GM12892 (cell line): ENCODE measurements at regions not wholly inside any gene's neighbourhood (a gene's known extent, or its start where the extent isn't known, plus 50 kb on each side); places are given as distances from the start of the nearest gene placed in this dataset.

Experiments
- POLR2A ChIP-seq: IDR thresholded peaks from 2 replicates; pipeline ENCODE4 v1.6.1; 2011; ENCODE audit warnings: low read depth, low read length, control low read depth
- POLR2AphosphoS5 ChIP-seq: IDR thresholded peaks from 2 replicates; pipeline ENCODE4 v1.6.1; 2011; ENCODE audit warnings: low read depth, low read length, control low read depth
- TAF1 ChIP-seq: IDR thresholded peaks from 2 replicates; pipeline ENCODE4 v1.6.1; 2011; ENCODE audit warnings: low read depth, mild to moderate bottlenecking, control low read depth, low read length, borderline replicate concordance

DNA sequence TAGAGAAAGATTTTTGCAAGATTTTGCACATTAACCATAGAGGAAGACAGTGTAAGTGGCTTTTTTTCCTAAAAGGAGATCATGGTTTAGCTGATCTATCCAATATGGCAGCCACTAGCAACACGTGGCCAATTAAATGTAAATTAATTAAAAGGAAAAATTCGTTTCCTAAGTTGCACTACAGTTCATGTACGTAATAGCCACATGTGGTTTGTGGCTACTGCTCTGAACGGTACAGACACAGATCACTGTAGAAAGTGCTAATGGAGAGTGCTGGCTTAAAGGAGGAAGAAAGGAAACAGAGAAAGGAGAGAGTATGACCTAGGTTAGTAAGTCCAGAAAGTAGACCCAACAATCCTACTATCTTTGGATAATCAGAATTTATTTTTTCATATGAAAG, 170.8 kb downstream of the SIPA1L2 start:
- TF ChIP-seq POLR2AphosphoS5 (no peak), POLR2A (no peak), TAF1 (no peak)
